GM23338 (cell line): ENCODE measurements at regions not wholly inside any gene's neighbourhood (a gene's known extent, or its start where the extent isn't known, plus 50 kb on each side); places are given as distances from the start of the nearest gene placed in this dataset.

ENCODE experiments used
- ATAC-seq: fragments of 200-7000 bp; cut with Tn5 transposase; 3 replicates; pipeline ENCODE4 v1.9.1; 2020
- DNase-seq: peaks from one replicate; pipeline ENCODE4 v3.0.0-alpha.2; 2015; ENCODE audit warnings: low spot score
- H2AFZ ChIP-seq: fragments of 200-600 bp; sonication (generic); 2 replicates; pipeline ENCODE4 v1.8.0; 2016; ENCODE audit warnings: antibody characterized with exemption, mild to moderate bottlenecking, moderate library complexity
- H3F3A ChIP-seq: fragments of 200-600 bp; sonication (generic); replicated peaks from 2 replicates; pipeline ENCODE4 v1.8.0; 2017; ENCODE audit warnings: antibody characterized with exemption, mixed run types, low read depth
- H3K27ac ChIP-seq: fragments of 200-600 bp; sonication (generic); 2 replicates; pipeline ENCODE4 v1.6.1; 2016; ENCODE audit warnings: low read depth
- H3K27me3 ChIP-seq: fragments of 200-600 bp; sonication (generic); 2 replicates; pipeline ENCODE4 v1.8.0; 2016; ENCODE audit warnings: mild to moderate bottlenecking, mixed run types, moderate library complexity; ENCODE audit not compliant: insufficient read depth
- H3K36me3 ChIP-seq: fragments of 200-600 bp; sonication (generic); 2 replicates; pipeline ENCODE4 v1.8.0; 2016; ENCODE audit warnings: mild to moderate bottlenecking; ENCODE audit not compliant: insufficient read depth
- H3K4me1 ChIP-seq: fragments of 200-600 bp; sonication (generic); 2 replicates; pipeline ENCODE4 v1.8.0; 2016; ENCODE audit warnings: mild to moderate bottlenecking, moderate library complexity; ENCODE audit not compliant: insufficient read depth
- H3K4me2 ChIP-seq: fragments of 200-600 bp; sonication (generic); 2 replicates; pipeline ENCODE4 v1.7.1; 2017; ENCODE audit warnings: mixed run types
- H3K4me3 ChIP-seq: fragments of 200-600 bp; sonication (generic); 2 replicates; pipeline ENCODE4 v1.6.1; 2016; ENCODE audit warnings: mixed run types
- H3K79me2 ChIP-seq: fragments of 200-600 bp; sonication (generic); replicated peaks from 2 replicates; pipeline ENCODE4 v1.8.0; 2017; ENCODE audit warnings: mild to moderate bottlenecking; ENCODE audit not compliant: insufficient read depth
- H3K9me2 ChIP-seq: fragments of 200-600 bp; sonication (generic); 2 replicates; pipeline ENCODE4 v1.8.0; 2017; ENCODE audit not compliant: insufficient read depth
- H4K20me1 ChIP-seq: fragments of 200-600 bp; sonication (generic); replicated peaks from 2 replicates; pipeline ENCODE4 v1.8.0; 2017; ENCODE audit warnings: mild to moderate bottlenecking; ENCODE audit not compliant: insufficient read depth
- H3K27ac Mint-ChIP-seq: 2 replicates; pipeline ENCODE4 v1.8.0; 2020; ENCODE audit warnings: inconsistent platforms, mild to moderate bottlenecking, moderate library complexity, mixed read lengths
- H3K27me3 Mint-ChIP-seq: 3 replicates; pipeline ENCODE4 v1.8.0; 2022; ENCODE audit warnings: low read depth, mild to moderate bottlenecking, moderate library complexity, mixed read lengths, inconsistent platforms; ENCODE audit not compliant: insufficient read depth, poor library complexity
- H3K36me3 Mint-ChIP-seq: 3 replicates; pipeline ENCODE4 v1.8.0; 2021; ENCODE audit warnings: low read depth, mild to moderate bottlenecking, inconsistent platforms, moderate library complexity, mixed read lengths
- H3K4me1 Mint-ChIP-seq: 3 replicates; pipeline ENCODE4 v1.8.0; 2020; ENCODE audit warnings: mild to moderate bottlenecking, inconsistent platforms, mixed read lengths
- H3K4me3 Mint-ChIP-seq: 3 replicates; pipeline ENCODE4 v1.8.0; 2021; ENCODE audit warnings: moderate library complexity, mild to moderate bottlenecking, inconsistent platforms, mixed read lengths
- H3K9me3 Mint-ChIP-seq: 3 replicates; pipeline ENCODE4 v1.8.0; 2020; ENCODE audit warnings: moderate library complexity, mild to moderate bottlenecking, inconsistent platforms, mixed read lengths
- CREB1 ChIP-seq: fragments of 250-450 bp; sonication (Bioruptor Pico); IDR thresholded peaks from 2 replicates; pipeline ENCODE4 v1.5.0; 2020; ENCODE audit warnings: low read depth, mild to moderate bottlenecking, moderate library complexity
- CTCF ChIP-seq, 2 experiments: fragments of 200-600 bp in 1 of 2; sonication (generic) in 1 of 2; conservative IDR thresholded peaks; 2 replicates each; pipeline versions ENCODE4 v1.5.1 to v1.6.1; 2016 to 2017; ENCODE audit warnings: antibody characterized with exemption in 2 of 2, low read depth in 2 of 2, mild to moderate bottlenecking in 2 of 2, moderate library complexity in 1 of 2
- ETS1 ChIP-seq: IDR thresholded peaks from 2 replicates; pipeline ENCODE4 v1.6.1; 2016; ENCODE audit warnings: antibody characterized with exemption
- EZH2 ChIP-seq: fragments of 200-600 bp; sonication (generic); IDR thresholded peaks from one replicate; pipeline ENCODE4 v1.8.0; 2017; ENCODE audit warnings: antibody characterized with exemption, mild to moderate bottlenecking, low read depth; ENCODE audit not compliant: unreplicated experiment
- EZH2phosphoT487 ChIP-seq: fragments of 200-600 bp; sonication (generic); IDR thresholded peaks from one replicate; pipeline ENCODE4 v1.8.1; 2018; ENCODE audit warnings: antibody characterized with exemption; ENCODE audit not compliant: unreplicated experiment
- JUNB ChIP-seq: IDR thresholded peaks from one replicate; pipeline ENCODE4 v1.6.1; 2016; ENCODE audit warnings: antibody characterized with exemption; ENCODE audit not compliant: unreplicated experiment
- NANOG ChIP-seq: IDR thresholded peaks from 2 replicates; pipeline ENCODE4 v1.6.1; 2016; ENCODE audit warnings: antibody characterized with exemption, borderline replicate concordance
- POLR2AphosphoS5 ChIP-seq: IDR thresholded peaks from 2 replicates; pipeline ENCODE4 v1.6.1; 2016; ENCODE audit warnings: antibody characterized with exemption, low read depth
- STAT1 ChIP-seq: IDR thresholded peaks from one replicate; pipeline ENCODE4 v1.6.1; 2016; ENCODE audit warnings: antibody characterized with exemption; ENCODE audit not compliant: unreplicated experiment
- ZNF114 ChIP-seq: fragments of 250-450 bp; sonication (Bioruptor Pico); IDR thresholded peaks from 2 replicates; pipeline ENCODE4 v1.5.0; 2020; ENCODE audit warnings: mild to moderate bottlenecking, moderate library complexity
- ZNF331 ChIP-seq: fragments of 250-450 bp; sonication (Bioruptor Pico); IDR thresholded peaks from 2 replicates; pipeline ENCODE4 v1.5.0; 2020; ENCODE audit warnings: low read depth, mild to moderate bottlenecking, moderate library complexity
- ZNF462 ChIP-seq: fragments of 250-450 bp; sonication (Bioruptor Pico); IDR thresholded peaks from 2 replicates; pipeline ENCODE4 v1.5.0; 2020; ENCODE audit warnings: mild to moderate bottlenecking, moderate library complexity

- H3K4me1 ChIP-seq: peaks cover 23% of the 10 kb centered on the region
- Mint-ChIP-seq H3K9me3 (peaks cover 3% of the 10 kb centered on the region; the same call in 2 of the 3 replicates), H3K27ac (no peak overlapping the region), H3K36me3 (peaks cover 6% of the 10 kb centered on the region; the same call in 1 of the 3 replicates), H3K4me1 (peaks cover 28% of the 10 kb centered on the region), H3K4me3 (no peak overlapping the region), H3K27me3 (no peaks in the 10 kb centered on the region)
- TF ChIP-seq ZNF462 (CRISPR knock-in tag) (no peak), EZH2 (no peak)
- no peaks in the 10 kb centered on the region for H3K79me2 ChIP-seq
- H3K36me3 ChIP-seq: no peaks in the 10 kb centered on the region
- peaks cover 23% of the 10 kb centered on the region; the same call in 1 of the 2 replicates for H3K9me2 ChIP-seq
- H3K27me3 ChIP-seq: no peaks in the 10 kb centered on the region
- H2AFZ ChIP-seq: 0 out of 2 replicates have a peak overlapping the region, but pooled peaks have one; percentile 1
- H3K27ac ChIP-seq: no peak overlapping the region
- DNase-seq (no peak), ATAC-seq (no peak)
- no peak overlapping the region for H3K4me2 ChIP-seq
- no peaks in the 10 kb centered on the region for H4K20me1 ChIP-seq
- H3K4me3 ChIP-seq: no peak overlapping the region
- H3F3A ChIP-seq: no peaks in the 10 kb centered on the region
Measured at GRCh38 chr5:159765135-159765433, 151.2 kb upstream of the ADRA1B start.

- H3K4me1 ChIP-seq: peaks cover 23% of the 10 kb centered on the region
- no peak for DNase-seq
- H3K9me2 ChIP-seq: peaks cover 17% of the 10 kb centered on the region; the same call in 1 of the 2 replicates
- no peak overlapping the region for H3K4me2 ChIP-seq
- no peak overlapping the region for H2AFZ ChIP-seq
- Mint-ChIP-seq H3K36me3 (peaks cover 6% of the 10 kb centered on the region; the same call in 1 of the 3 replicates), H3K4me1 (peaks cover 28% of the 10 kb centered on the region), H3K27me3 (no peaks in the 10 kb centered on the region), H3K9me3 (peaks cover 3% of the 10 kb centered on the region; the same call in 2 of the 3 replicates), H3K27ac (no peak overlapping the region), H3K4me3 (no peak overlapping the region)
- no peaks in the 10 kb centered on the region for H3F3A ChIP-seq
- no peak for ATAC-seq
- H3K36me3 ChIP-seq: no peaks in the 10 kb centered on the region
- H3K27me3 ChIP-seq: no peaks in the 10 kb centered on the region
- H3K79me2 ChIP-seq: no peaks in the 10 kb centered on the region
- no peak overlapping the region for H3K4me3 ChIP-seq
- H4K20me1 ChIP-seq: no peaks in the 10 kb centered on the region
- H3K27ac ChIP-seq: no peak overlapping the region
- TF ChIP-seq POLR2AphosphoS5 (no peak), ZNF114 (CRISPR knock-in tag) (no peak), CREB1 (CRISPR knock-in tag) (no peak), ETS1 (no peak), JUNB (no peak), EZH2phosphoT487 (no peak), NANOG (no peak), ZNF331 (CRISPR knock-in tag) (no peak), EZH2 (no peak), CTCF (conservative IDR thresholded peaks at IDR 0.05; ENCODE audit: low read depth in 2 of 2) (no peak), STAT1 (no peak)
Measured at GRCh38 chr5:159765760-159766517, 150.3 kb upstream of the ADRA1B start.
